ENCODE measurements at regions not wholly inside any gene's neighbourhood (a gene's known extent, or its start where the extent isn't known, plus 50 kb on each side); places are given as distances from the start of the nearest gene placed in this dataset.

- H3K9ac ChIP-seq (ENCODE audit: control insufficient read depth, extremely low read depth, insufficient read depth, low read length): no peak overlapping the region
- no peaks in the 10 kb centered on the region for H3K9me1 ChIP-seq (ENCODE audit: control insufficient read depth, extremely low read depth, insufficient read depth, low read length)
- H3K9me3 ChIP-seq (ENCODE audit: control insufficient read depth, low read depth, low read length): no peaks in the 10 kb centered on the region
- H3K4me1 ChIP-seq (ENCODE audit: control insufficient read depth, extremely low read depth, insufficient read depth, low read length): no peaks in the 10 kb centered on the region
- no peak overlapping the region for H3K4me2 ChIP-seq (ENCODE audit: control insufficient read depth, extremely low read depth, insufficient read depth, low read depth, low read length)
- no peaks in the 10 kb centered on the region for H3K79me2 ChIP-seq (ENCODE audit: control insufficient read depth, insufficient read depth, low read length)
- H3K27ac ChIP-seq (ENCODE audit: control insufficient read depth, insufficient read depth, low read length): no peak overlapping the region
- DNase-seq (ENCODE audit: low read depth, low spot score) (no peak), FAIRE-seq (no peak)
- no peak for TF ChIP-seq CTCF (optimal IDR thresholded peaks at IDR 0.05 in 1 of 3, IDR thresholded peaks at IDR 0.05 in 1 of 3, conservative IDR thresholded peaks at IDR 0.05 in 1 of 3; ENCODE audit: extremely low read depth in 1 of 3, insufficient read depth in 2 of 3, low read length in 3 of 3)
- TF ChIP-seq EZH2 (IDR thresholded peaks at IDR 0.05; ENCODE audit: low read length): no peak
- H2AFZ ChIP-seq (ENCODE audit: control insufficient read depth, low read length): no peak overlapping the region
- H3K36me3 ChIP-seq (ENCODE audit: control insufficient read depth in 2 of 2, extremely low read depth in 1 of 2, insufficient read depth in 2 of 2, low read length in 2 of 2): no peaks in the 10 kb centered on the region
- dilution Hi-C loops (cut with MboI; ENCODE audit: extremely low pct_ligation_motif_present, low sequenced_read_pairs): no loop called here
- H3K4me3 ChIP-seq (ENCODE audit: control insufficient read depth in 2 of 3, extremely low read depth in 1 of 3, insufficient read depth in 2 of 3, low read depth in 1 of 3, low read length in 3 of 3): no peak overlapping the region
- H4K20me1 ChIP-seq (ENCODE audit: control insufficient read depth, extremely low read depth, insufficient read depth, low read length): no peaks in the 10 kb centered on the region
- no peaks in the 10 kb centered on the region for H3K27me3 ChIP-seq (ENCODE audit: control insufficient read depth, extremely low read depth, insufficient read depth, low read length)
Measured at GRCh38 chr17:5846001-5846400, 224.2 kb upstream of the WSCD1 start.

- no peaks in the 10 kb centered on the region for H3K79me2 ChIP-seq (ENCODE audit: control insufficient read depth, insufficient read depth, low read length)
- H3K4me2 ChIP-seq (ENCODE audit: control insufficient read depth, extremely low read depth, insufficient read depth, low read depth, low read length): no peak overlapping the region
- H3K9me3 ChIP-seq (ENCODE audit: control insufficient read depth, low read depth, low read length): no peaks in the 10 kb centered on the region
- H3K36me3 ChIP-seq (ENCODE audit: control insufficient read depth in 2 of 2, extremely low read depth in 1 of 2, insufficient read depth in 2 of 2, low read length in 2 of 2): no peaks in the 10 kb centered on the region
- no peaks in the 10 kb centered on the region for H3K4me1 ChIP-seq (ENCODE audit: control insufficient read depth, extremely low read depth, insufficient read depth, low read length)
- FAIRE-seq (no peak), DNase-seq (ENCODE audit: low read depth, low spot score) (no peak)
- no peak for TF ChIP-seq EZH2 (IDR thresholded peaks at IDR 0.05; ENCODE audit: low read length)
- TF ChIP-seq CTCF (optimal IDR thresholded peaks at IDR 0.05 in 1 of 3, IDR thresholded peaks at IDR 0.05 in 1 of 3, conservative IDR thresholded peaks at IDR 0.05 in 1 of 3; ENCODE audit: extremely low read depth in 1 of 3, insufficient read depth in 2 of 3, low read length in 3 of 3): no peak
- no peak overlapping the region for H3K27ac ChIP-seq (ENCODE audit: control insufficient read depth, insufficient read depth, low read length)
- H3K4me3 ChIP-seq (ENCODE audit: control insufficient read depth in 2 of 3, extremely low read depth in 1 of 3, insufficient read depth in 2 of 3, low read depth in 1 of 3, low read length in 3 of 3): no peak overlapping the region
- no peaks in the 10 kb centered on the region for H4K20me1 ChIP-seq (ENCODE audit: control insufficient read depth, extremely low read depth, insufficient read depth, low read length)
- H2AFZ ChIP-seq (ENCODE audit: control insufficient read depth, low read length): no peak overlapping the region
- dilution Hi-C loops (cut with MboI; ENCODE audit: extremely low pct_ligation_motif_present, low sequenced_read_pairs): no loop called here
- H3K9me1 ChIP-seq (ENCODE audit: control insufficient read depth, extremely low read depth, insufficient read depth, low read length): no peaks in the 10 kb centered on the region
- H3K9ac ChIP-seq (ENCODE audit: control insufficient read depth, extremely low read depth, insufficient read depth, low read length): no peak overlapping the region
- no peaks in the 10 kb centered on the region for H3K27me3 ChIP-seq (ENCODE audit: control insufficient read depth, extremely low read depth, insufficient read depth, low read length)
Measured at GRCh38 chr17:5854871-5855554, 215.2 kb upstream of the WSCD1 start.

Data from keratinocyte (primary cell).